ENCODE measurements at regions not wholly inside any gene's neighbourhood (a gene's known extent, or its start where the extent isn't known, plus 50 kb on each side); places are given as distances from the start of the nearest gene placed in this dataset.
"Not testable (repeated sequence)": the region's sequence is repeated elsewhere in the genome, so short reads cannot be mapped to it uniquely, and the experiment has no call there.

- not testable (repeated sequence) for H3K4me3 ChIP-seq (ENCODE audit: low read depth in 1 of 3, low read length in 3 of 3); H3K27ac ChIP-seq (ENCODE audit: low read depth in 1 of 2, low read length in 2 of 2); H3K9ac ChIP-seq (ENCODE audit: low read depth in 1 of 2, low read length in 2 of 2); H3K36me3 ChIP-seq (ENCODE audit: control insufficient read depth in 4 of 4, insufficient read depth in 3 of 4, low read depth in 1 of 4, low read length in 3 of 4); H3K27me3 ChIP-seq (ENCODE audit: control insufficient read depth in 4 of 4, insufficient read depth in 4 of 4, low read length in 3 of 4); DNase-seq (ENCODE audit: low spot score); H3K4me1 ChIP-seq (ENCODE audit: control insufficient read depth in 4 of 4, insufficient read depth in 4 of 4, low read length in 3 of 4); H3K9me3 ChIP-seq (ENCODE audit: control insufficient read depth in 4 of 4, low read length in 3 of 4)
- 95% methylated on average over 3 of the region's 3 CpGs for WGBS
Measured at GRCh38 chr10:31665764-31666279, 262.8 kb downstream of the ARHGAP12 start.

- Histone ChIP-seq H3K27ac (ENCODE audit: low read depth in 1 of 2, low read length in 2 of 2) (no peak overlapping the region), H3K4me3 (ENCODE audit: low read depth in 1 of 3, low read length in 3 of 3) (no peak overlapping the region), H3K4me1 (ENCODE audit: control insufficient read depth in 4 of 4, insufficient read depth in 4 of 4, low read length in 3 of 4) (no peaks in the 10 kb centered on the region), H3K27me3 (ENCODE audit: control insufficient read depth in 4 of 4, insufficient read depth in 4 of 4, low read length in 3 of 4) (no peaks in the 10 kb centered on the region), H3K9me3 (ENCODE audit: control insufficient read depth in 4 of 4, low read length in 3 of 4) (no peaks in the 10 kb centered on the region), H3K36me3 (ENCODE audit: control insufficient read depth in 4 of 4, insufficient read depth in 3 of 4, low read depth in 1 of 4, low read length in 3 of 4) (no peaks in the 10 kb centered on the region), H3K9ac (ENCODE audit: low read depth in 1 of 2, low read length in 2 of 2) (no peak overlapping the region)
- WGBS = 69% methylated on average over 5 of the region's 5 CpGs
- TF ChIP-seq NR2F2 (IDR thresholded peaks at IDR 0.05) (peak; percentile 24), EGR1 (IDR thresholded peaks at IDR 0.05; ENCODE audit: low read depth in 2 of 2) (no peak)
- DNase-seq (ENCODE audit: low spot score) = no peak
Measured at GRCh38 chr10:31664803-31665202, 263.8 kb downstream of the ARHGAP12 start.

GRCh38 chr10:31664071-31664470 lies 264.6 kb downstream of the ARHGAP12 start:
- not testable (repeated sequence) for H3K4me1 ChIP-seq (ENCODE audit: control insufficient read depth in 4 of 4, insufficient read depth in 4 of 4, low read length in 3 of 4); H3K4me3 ChIP-seq (ENCODE audit: low read depth in 1 of 3, low read length in 3 of 3); H3K9me3 ChIP-seq (ENCODE audit: control insufficient read depth in 4 of 4, low read length in 3 of 4); H3K27ac ChIP-seq (ENCODE audit: low read depth in 1 of 2, low read length in 2 of 2); H3K36me3 ChIP-seq (ENCODE audit: control insufficient read depth in 4 of 4, insufficient read depth in 3 of 4, low read depth in 1 of 4, low read length in 3 of 4); H3K27me3 ChIP-seq (ENCODE audit: control insufficient read depth in 4 of 4, insufficient read depth in 4 of 4, low read length in 3 of 4); DNase-seq (ENCODE audit: low spot score); H3K9ac ChIP-seq (ENCODE audit: low read depth in 1 of 2, low read length in 2 of 2)
- WGBS = 89% methylated on average over 9 of the region's 9 CpGs

GRCh38 chr10:31660300-31660699 lies 268.3 kb downstream of the ARHGAP12 start:
- H3K4me1 ChIP-seq (ENCODE audit: control insufficient read depth in 4 of 4, insufficient read depth in 4 of 4, low read length in 3 of 4) = no peaks in the 10 kb centered on the region
- H3K9me3 ChIP-seq (ENCODE audit: control insufficient read depth in 4 of 4, low read length in 3 of 4) = no peaks in the 10 kb centered on the region
- no peak overlapping the region for H3K27ac ChIP-seq (ENCODE audit: low read depth in 1 of 2, low read length in 2 of 2)
- no peak overlapping the region for H3K9ac ChIP-seq (ENCODE audit: low read depth in 1 of 2, low read length in 2 of 2)
- no peak overlapping the region for H3K4me3 ChIP-seq (ENCODE audit: low read depth in 1 of 3, low read length in 3 of 3)
- WGBS = 75% methylated on average over 7 of the region's 7 CpGs
- H3K27me3 ChIP-seq (ENCODE audit: control insufficient read depth in 4 of 4, insufficient read depth in 4 of 4, low read length in 3 of 4) = no peaks in the 10 kb centered on the region
- TF ChIP-seq GABPA (IDR thresholded peaks at IDR 0.05 in 1 of 2, conservative IDR thresholded peaks at IDR 0.05 in 1 of 2) (no peak), FOXA2 (IDR thresholded peaks at IDR 0.05) (no peak)
- no peaks in the 10 kb centered on the region for H3K36me3 ChIP-seq (ENCODE audit: control insufficient read depth in 4 of 4, insufficient read depth in 3 of 4, low read depth in 1 of 4, low read length in 3 of 4)
- DNase-seq (ENCODE audit: low spot score) = no peak

- DNase-seq (ENCODE audit: low spot score) = no peak
- no peak overlapping the region for H3K4me3 ChIP-seq (ENCODE audit: low read depth in 1 of 3, low read length in 3 of 3)
- H3K36me3 ChIP-seq (ENCODE audit: control insufficient read depth in 4 of 4, insufficient read depth in 3 of 4, low read depth in 1 of 4, low read length in 3 of 4) = no peaks in the 10 kb centered on the region
- no peaks in the 10 kb centered on the region for H3K27me3 ChIP-seq (ENCODE audit: control insufficient read depth in 4 of 4, insufficient read depth in 4 of 4, low read length in 3 of 4)
- 70% methylated on average over 4 of the region's 4 CpGs for WGBS
- TF ChIP-seq ATF3 (IDR thresholded peaks at IDR 0.05) = no peak
- no peak for TF ChIP-seq FOXA2 (IDR thresholded peaks at IDR 0.05)
- TF ChIP-seq HNF4A (conservative IDR thresholded peaks at IDR 0.05) = no peak
- no peak for TF ChIP-seq ZBTB33 (IDR thresholded peaks at IDR 0.05)
- TF ChIP-seq NR2F2 (IDR thresholded peaks at IDR 0.05) = no peak
- no peak for TF ChIP-seq GABPA (IDR thresholded peaks at IDR 0.05 in 1 of 2, conservative IDR thresholded peaks at IDR 0.05 in 1 of 2)
- no peak for TF ChIP-seq RXRA (IDR thresholded peaks at IDR 0.05)
- TF ChIP-seq FOXA1 (IDR thresholded peaks at IDR 0.05) = no peak
- TF ChIP-seq REST (IDR thresholded peaks at IDR 0.05) = no peak
- TF ChIP-seq SP1 (IDR thresholded peaks at IDR 0.05) = no peak
- no peak for TF ChIP-seq HNF4G (IDR thresholded peaks at IDR 0.05)
- no peaks in the 10 kb centered on the region for H3K4me1 ChIP-seq (ENCODE audit: control insufficient read depth in 4 of 4, insufficient read depth in 4 of 4, low read length in 3 of 4)
- no peak overlapping the region for H3K27ac ChIP-seq (ENCODE audit: low read depth in 1 of 2, low read length in 2 of 2)
- no peak overlapping the region for H3K9ac ChIP-seq (ENCODE audit: low read depth in 1 of 2, low read length in 2 of 2)
- H3K9me3 ChIP-seq (ENCODE audit: control insufficient read depth in 4 of 4, low read length in 3 of 4) = no peaks in the 10 kb centered on the region
Measured at GRCh38 chr10:31659665-31660064, 269.0 kb downstream of the ARHGAP12 start.
